ENCODE measurements at regions not wholly inside any gene's neighbourhood (a gene's known extent, or its start where the extent isn't known, plus 50 kb on each side); places are given as distances from the start of the nearest gene placed in this dataset.

GRCh38 chr2:128631698-128632500, 313.2 kb upstream of the HS6ST1 start:
- TF ChIP-seq CTCF (IDR thresholded peaks at IDR 0.05 in 4 of 5, conservative IDR thresholded peaks at IDR 0.05 in 1 of 5) (no peak), POLR2A (IDR thresholded peaks at IDR 0.05) (no peak)
